Left ventricle myocardium inferior (tissue), 1 donor: ENCODE measurements at regions not wholly inside any gene's neighbourhood (a gene's known extent, or its start where the extent isn't known, plus 50 kb on each side); places are given as distances from the start of the nearest gene placed in this dataset.

Experiments used
- DNase-seq: peaks from one replicate; pipeline ENCODE4 v3.0.0-alpha.2; 2020
- H3K27ac ChIP-seq: fragments of 200-600 bp; replicated peaks from 2 replicates; pipeline ENCODE4 v1.8.0; 2021
- H3K27me3 ChIP-seq: fragments of 200-600 bp; 2 replicates; pipeline ENCODE4 v1.8.0; 2021; ENCODE audit warnings: low read depth
- H3K36me3 ChIP-seq: fragments of 200-600 bp; 2 replicates; pipeline ENCODE4 v1.8.0; 2021
- H3K4me1 ChIP-seq: fragments of 200-600 bp; 2 replicates; pipeline ENCODE4 v1.8.0; 2021
- H3K4me3 ChIP-seq: fragments of 200-600 bp; 2 replicates; pipeline ENCODE4 v1.8.0; 2021; ENCODE audit warnings: mild to moderate bottlenecking, moderate library complexity
- H3K9me3 ChIP-seq: fragments of 200-600 bp; replicated peaks from 2 replicates; pipeline ENCODE4 v1.8.0; 2021
- CTCF ChIP-seq: fragments of 200-600 bp; IDR thresholded peaks from 2 replicates; pipeline ENCODE4 v1.8.0; 2021; ENCODE audit warnings: antibody characterized with exemption, mild to moderate bottlenecking, borderline replicate concordance
- intact Hi-C: fragments of 100-400 bp; cut with micrococcal nuclease; formaldehyde crosslinking; loops from one replicate; pipeline ENCODE4 v1.11.0; 2022
- donor health status: DM: no; HTN: yes; CAD: no; lungs with severe emphysema.

GRCh38 chr7:46763344-46763743 is 818.6 kb downstream of the TNS3 start:
- TF ChIP-seq CTCF, result no peak
- no peaks in the 10 kb centered on the region for H3K27me3 ChIP-seq
- H3K4me3 ChIP-seq, result no peak overlapping the region
- peaks cover 14% of the 10 kb centered on the region for H3K4me1 ChIP-seq
- intact Hi-C loops, result no loop called here
- H3K36me3 ChIP-seq, result no peaks in the 10 kb centered on the region
- H3K9me3 ChIP-seq, result peaks cover 3% of the 10 kb centered on the region
- H3K27ac ChIP-seq, result no peak overlapping the region
- no peak for DNase-seq

- Histone ChIP-seq H3K27me3 (no peaks in the 10 kb centered on the region), H3K36me3 (no peaks in the 10 kb centered on the region), H3K27ac (no peak overlapping the region), H3K9me3 (no peaks in the 10 kb centered on the region), H3K4me3 (no peak overlapping the region), H3K4me1 (peaks cover 14% of the 10 kb centered on the region)
- no peak for DNase-seq
- intact Hi-C loops, result no loop called here
- no peak for TF ChIP-seq CTCF
Measured at GRCh38 chr7:46759711-46760480, 822.0 kb downstream of the TNS3 start.

GRCh38 chr7:46756996-46757395 is 824.9 kb downstream of the TNS3 start:
- intact Hi-C loops, result no loop called here
- no peak for DNase-seq

GRCh38 chr7:46756256-46756655 is 825.7 kb downstream of the TNS3 start:
- intact Hi-C loops, result no loop called here
- H3K4me1 ChIP-seq, result peaks cover 9% of the 10 kb centered on the region
- no peak for DNase-seq
- no peak for TF ChIP-seq CTCF
- H3K36me3 ChIP-seq, result no peaks in the 10 kb centered on the region
- H3K4me3 ChIP-seq, result no peak overlapping the region
- no peak overlapping the region for H3K27ac ChIP-seq
- H3K27me3 ChIP-seq, result no peaks in the 10 kb centered on the region
- no peaks in the 10 kb centered on the region for H3K9me3 ChIP-seq

More at GRCh38 chr7:46756996-46757395, 824.9 kb downstream of the TNS3 start:
- no peak for TF ChIP-seq CTCF
- Histone ChIP-seq H3K4me3 (no peak overlapping the region), H3K36me3 (no peaks in the 10 kb centered on the region), H3K9me3 (no peaks in the 10 kb centered on the region), H3K27ac (no peak overlapping the region), H3K27me3 (no peaks in the 10 kb centered on the region), H3K4me1 (peaks cover 9% of the 10 kb centered on the region)

GRCh38 chr7:46755120-46756034 is 826.5 kb downstream of the TNS3 start:
- peaks cover 9% of the 10 kb centered on the region for H3K4me1 ChIP-seq

More at GRCh38 chr7:46755120-46756034, 826.5 kb downstream of the TNS3 start:
- no peak overlapping the region for H3K4me3 ChIP-seq
- no peaks in the 10 kb centered on the region for H3K9me3 ChIP-seq
- no peaks in the 10 kb centered on the region for H3K36me3 ChIP-seq
- H3K27ac ChIP-seq, result no peak overlapping the region
- H3K27me3 ChIP-seq, result no peaks in the 10 kb centered on the region
- intact Hi-C loops, result no loop called here
- no peak for TF ChIP-seq CTCF
- DNase-seq, result no peak
